Cardiac muscle cell (in vitro differentiated cells and primary cell): ENCODE measurements at regions not wholly inside any gene's neighbourhood (a gene's known extent, or its start where the extent isn't known, plus 50 kb on each side); places are given as distances from the start of the nearest gene placed in this dataset.
A peak's percentile ranks its signal among the peaks of the same experiment; 100 is the strongest.

Source experiments
- DNase-seq, 2 donors: peaks; one replicate each; pipeline versions ENCODE4 v3.0.0 to v3.0.0-alpha.2; 2010 to 2017; ENCODE audit warnings: low read depth in 1 of 2, low spot score in 1 of 2
- H3K27ac ChIP-seq: fragments of 200-600 bp; sonication (generic); 2 replicates; pipeline ENCODE4 v1.5.1; 2016
- H3K27me3 ChIP-seq: fragments of 200-600 bp; sonication (generic); 2 replicates; pipeline ENCODE4 v1.6.0; 2016; ENCODE audit warnings: control low read depth
- H3K36me3 ChIP-seq: fragments of 200-600 bp; sonication (generic); 2 replicates; pipeline ENCODE4 v1.5.1; 2016; ENCODE audit warnings: control low read depth
- H3K4me1 ChIP-seq: fragments of 200-600 bp; sonication (generic); 2 replicates; pipeline ENCODE4 v1.8.1; 2017; ENCODE audit warnings: low read depth, mild to moderate bottlenecking, mixed run types
- H3K4me3 ChIP-seq: fragments of 200-600 bp; sonication (generic); 2 replicates; pipeline ENCODE4 v1.5.1; 2016; ENCODE audit warnings: mild to moderate bottlenecking
- H3K9me3 ChIP-seq: fragments of 200-600 bp; sonication (generic); 2 replicates; pipeline ENCODE4 v1.5.1; 2017; ENCODE audit warnings: low read depth, mild to moderate bottlenecking, control low read depth
- TF ChIP-seq, protein P1 (sequence below): IDR thresholded peaks from 2 replicates; pipeline ENCODE4 v1.5.1; 2012; ENCODE audit warnings: low read depth, mild to moderate bottlenecking, low read length

DNA sequence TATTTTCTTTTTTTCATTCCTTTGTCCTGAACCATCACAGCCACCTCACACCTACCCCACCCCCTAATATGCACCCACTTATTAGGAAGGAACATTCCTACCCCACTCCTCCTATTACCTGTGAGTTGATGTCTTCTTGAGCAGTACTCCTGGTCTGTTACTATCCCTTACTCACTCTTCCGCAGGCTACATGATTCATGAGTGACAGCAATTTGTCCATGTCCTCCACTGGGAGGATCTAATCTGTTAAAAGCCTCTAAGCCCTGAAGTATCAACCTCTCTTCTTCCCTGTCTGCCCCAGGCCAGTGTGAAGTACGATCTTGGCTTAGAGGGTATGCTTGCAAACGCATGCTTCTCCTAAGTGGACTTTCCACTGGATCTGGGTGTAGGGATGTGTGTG is 75.6 kb upstream of the RFX8 start:
- Histone ChIP-seq H3K9me3 (no peaks in the 10 kb centered on the region), H3K27me3 (no peaks in the 10 kb centered on the region), H3K27ac (no peak overlapping the region), H3K4me3 (no peak overlapping the region), H3K4me1 (no peaks in the 10 kb centered on the region), H3K36me3 (no peaks in the 10 kb centered on the region)
- DNase-seq, result no peak
- TF ChIP-seq, protein P1, sequence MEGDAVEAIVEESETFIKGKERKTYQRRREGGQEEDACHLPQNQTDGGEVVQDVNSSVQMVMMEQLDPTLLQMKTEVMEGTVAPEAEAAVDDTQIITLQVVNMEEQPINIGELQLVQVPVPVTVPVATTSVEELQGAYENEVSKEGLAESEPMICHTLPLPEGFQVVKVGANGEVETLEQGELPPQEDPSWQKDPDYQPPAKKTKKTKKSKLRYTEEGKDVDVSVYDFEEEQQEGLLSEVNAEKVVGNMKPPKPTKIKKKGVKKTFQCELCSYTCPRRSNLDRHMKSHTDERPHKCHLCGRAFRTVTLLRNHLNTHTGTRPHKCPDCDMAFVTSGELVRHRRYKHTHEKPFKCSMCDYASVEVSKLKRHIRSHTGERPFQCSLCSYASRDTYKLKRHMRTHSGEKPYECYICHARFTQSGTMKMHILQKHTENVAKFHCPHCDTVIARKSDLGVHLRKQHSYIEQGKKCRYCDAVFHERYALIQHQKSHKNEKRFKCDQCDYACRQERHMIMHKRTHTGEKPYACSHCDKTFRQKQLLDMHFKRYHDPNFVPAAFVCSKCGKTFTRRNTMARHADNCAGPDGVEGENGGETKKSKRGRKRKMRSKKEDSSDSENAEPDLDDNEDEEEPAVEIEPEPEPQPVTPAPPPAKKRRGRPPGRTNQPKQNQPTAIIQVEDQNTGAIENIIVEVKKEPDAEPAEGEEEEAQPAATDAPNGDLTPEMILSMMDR, result no peak

DNA sequence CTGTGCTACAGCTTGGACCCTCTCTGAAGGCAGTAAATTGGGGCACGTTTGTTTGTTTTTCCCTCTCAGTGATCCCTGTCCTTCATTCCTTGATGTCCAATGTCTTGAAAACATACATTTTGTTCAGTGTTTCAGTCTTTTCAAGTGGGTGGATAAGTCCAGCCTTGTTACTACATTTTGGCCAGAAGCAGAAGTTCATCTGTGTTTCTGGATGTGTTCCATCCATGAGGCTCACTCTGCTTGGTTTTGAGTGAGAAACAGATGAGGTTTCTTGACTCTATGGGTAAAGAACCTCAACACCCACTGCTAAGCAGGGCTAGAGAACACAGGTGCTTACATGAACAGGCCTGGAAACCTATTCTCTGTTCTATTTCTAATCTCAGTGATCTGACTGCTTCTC is 74.5 kb upstream of the RFX8 start:
- DNase-seq, result no peak
- TF ChIP-seq, protein P1, result no peak
- H3K4me3 ChIP-seq, result no peak overlapping the region
- H3K9me3 ChIP-seq, result no peaks in the 10 kb centered on the region
- no peaks in the 10 kb centered on the region for H3K36me3 ChIP-seq
- H3K27me3 ChIP-seq, result no peaks in the 10 kb centered on the region
- H3K27ac ChIP-seq, result no peak overlapping the region
- H3K4me1 ChIP-seq, result no peaks in the 10 kb centered on the region

DNA sequence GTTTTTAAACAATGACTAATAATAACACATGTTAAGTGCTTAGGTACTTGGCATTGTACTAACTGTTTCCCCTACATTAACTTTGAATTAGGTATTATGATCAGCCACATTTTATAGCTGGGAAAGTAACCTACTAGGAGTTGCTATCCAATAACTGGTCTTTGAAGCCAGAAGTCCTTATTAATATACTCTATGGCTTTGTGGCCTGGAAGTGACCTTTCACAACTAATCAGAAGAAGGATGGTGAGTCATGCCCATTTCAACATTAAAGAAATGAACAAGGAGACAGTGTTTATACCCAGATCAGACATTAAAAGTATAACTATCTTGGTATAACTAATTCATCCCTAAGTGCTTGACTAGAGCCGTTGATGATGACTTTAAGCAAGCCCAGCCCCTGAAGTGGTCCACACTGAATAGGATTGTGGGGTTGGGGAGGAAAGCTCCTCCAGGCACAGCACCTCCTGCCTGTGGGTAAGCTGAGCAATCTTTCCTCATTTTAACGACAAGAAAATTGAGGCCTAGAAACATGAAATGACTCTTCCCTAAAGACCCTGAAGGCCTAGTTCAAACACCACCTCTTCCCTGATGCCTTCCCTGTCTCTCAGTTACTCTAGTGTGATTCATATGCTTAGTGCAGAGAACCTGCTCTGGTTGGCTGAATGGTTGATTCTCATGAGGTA is 71.6 kb upstream of the RFX8 start:
- H3K4me1 ChIP-seq, result no peaks in the 10 kb centered on the region
- no peaks in the 10 kb centered on the region for H3K9me3 ChIP-seq
- no peak overlapping the region for H3K4me3 ChIP-seq
- TF ChIP-seq, protein P1, result no peak
- H3K27me3 ChIP-seq, result no peaks in the 10 kb centered on the region
- DNase-seq, result peak in 1 of 2 donors; percentile 69
- no peak overlapping the region for H3K27ac ChIP-seq
- H3K36me3 ChIP-seq, result no peaks in the 10 kb centered on the region

DNA sequence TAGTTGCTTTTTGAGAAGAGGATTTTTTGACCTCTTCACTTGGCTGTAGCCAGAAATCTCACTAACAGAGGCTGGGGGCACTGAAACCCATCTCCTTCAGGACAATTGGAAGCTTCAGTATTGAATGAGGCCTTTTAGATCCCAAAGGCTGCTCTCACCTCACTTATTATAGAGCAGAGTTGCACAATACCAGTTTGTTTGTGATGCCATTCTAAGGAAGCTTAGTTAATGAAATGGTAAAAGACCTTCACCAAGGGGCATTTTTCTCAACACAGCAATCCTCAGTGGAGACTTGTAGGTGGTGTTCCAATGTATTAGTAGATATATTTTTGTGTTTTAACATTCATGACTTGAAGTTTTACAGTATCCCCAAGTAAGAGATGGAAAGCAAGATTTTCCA is 71.0 kb upstream of the RFX8 start:
- H3K4me3 ChIP-seq, result no peak overlapping the region
- no peak for DNase-seq
- H3K4me1 ChIP-seq, result no peaks in the 10 kb centered on the region
- H3K36me3 ChIP-seq, result no peaks in the 10 kb centered on the region
- no peaks in the 10 kb centered on the region for H3K9me3 ChIP-seq
- TF ChIP-seq, protein P1, result no peak
- H3K27me3 ChIP-seq, result no peaks in the 10 kb centered on the region
- no peak overlapping the region for H3K27ac ChIP-seq

DNA sequence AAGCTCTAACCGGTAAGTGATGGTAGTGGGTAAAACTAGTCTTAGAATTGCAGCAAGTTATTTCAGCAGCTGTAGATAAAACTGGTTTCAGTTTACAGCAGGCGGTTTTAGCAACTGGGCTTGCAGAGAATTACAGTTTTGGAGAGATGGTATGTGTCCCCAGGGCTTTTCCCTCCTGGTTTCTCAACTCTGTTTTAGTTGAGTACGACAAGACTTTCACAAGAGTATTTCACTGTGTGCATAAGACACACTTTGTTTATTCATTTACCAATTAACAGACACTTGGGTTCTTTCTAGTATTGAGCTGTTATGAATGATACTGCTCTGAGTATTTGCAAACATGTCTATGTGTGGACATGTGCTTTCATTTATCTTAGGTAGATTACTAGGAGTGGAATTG is 65.6 kb upstream of the RFX8 start:
- H3K4me1 ChIP-seq, result no peaks in the 10 kb centered on the region
- H3K27me3 ChIP-seq, result no peaks in the 10 kb centered on the region
- H3K9me3 ChIP-seq, result no peaks in the 10 kb centered on the region
- H3K36me3 ChIP-seq, result no peaks in the 10 kb centered on the region
- peak in 1 of 2 donors; percentile 88 for DNase-seq
- TF ChIP-seq, protein P1, result no peak
- H3K4me3 ChIP-seq, result no peak overlapping the region
- no peak overlapping the region for H3K27ac ChIP-seq

DNA sequence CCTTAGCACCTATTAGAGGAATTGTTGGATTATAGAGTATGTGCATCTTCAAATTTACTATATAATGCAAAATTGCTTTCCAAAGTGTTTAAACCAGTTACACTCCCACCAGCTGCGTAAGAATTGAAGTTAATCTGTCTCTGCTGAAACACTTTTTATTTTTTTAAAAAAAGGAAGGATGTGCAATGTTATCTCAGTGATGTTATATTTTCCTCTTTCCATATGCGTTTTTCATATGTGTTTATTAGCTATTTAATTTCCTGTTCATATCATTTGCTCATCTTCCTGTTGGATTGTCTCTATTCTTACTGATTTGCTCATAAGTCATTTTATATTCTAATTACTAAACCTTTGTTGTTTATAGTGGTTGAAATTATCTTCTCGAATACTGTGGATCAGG is 63.2 kb upstream of the RFX8 start:
- DNase-seq, result no peak
- TF ChIP-seq, protein P1, result no peak
- no peaks in the 10 kb centered on the region for H3K4me1 ChIP-seq

More for the DNA sequence above, 63.2 kb upstream of the RFX8 start:
- H3K27me3 ChIP-seq, result no peaks in the 10 kb centered on the region
- no peak overlapping the region for H3K27ac ChIP-seq
- no peaks in the 10 kb centered on the region for H3K36me3 ChIP-seq
- H3K9me3 ChIP-seq, result no peaks in the 10 kb centered on the region
- H3K4me3 ChIP-seq, result no peak overlapping the region
